Occipital lobe (tissue), 1 donor: ENCODE measurements at regions not wholly inside any gene's neighbourhood (a gene's known extent, or its start where the extent isn't known, plus 50 kb on each side); places are given as distances from the start of the nearest gene placed in this dataset.

ENCODE experiments used
- DNase-seq: peaks from one replicate; lab custom pipeline; 2025; lab: John Stamatoyannopoulos, UW

- no peak for DNase-seq
Observed at GRCh38 chr16:74100395-74101326, 196.0 kb upstream of the PSMD7 start.

DNA sequence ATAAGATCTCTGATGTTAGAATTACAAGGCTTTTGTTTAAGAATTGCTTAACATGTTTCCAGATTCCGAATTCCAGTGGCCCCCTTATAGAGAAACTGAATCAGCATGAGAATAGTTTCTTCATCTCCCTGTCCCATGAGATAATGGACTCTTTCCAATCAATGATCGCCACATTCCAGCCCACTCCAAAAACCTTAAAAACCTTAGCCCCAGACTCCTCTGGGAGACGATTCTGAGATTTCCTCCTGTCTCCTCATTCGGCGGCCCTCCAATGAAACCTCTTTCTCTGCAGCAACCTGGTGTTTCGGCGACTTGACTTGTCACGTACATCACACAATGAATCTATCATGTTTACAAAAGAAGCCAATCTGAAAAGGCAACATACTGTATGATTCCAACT is 197.1 kb upstream of the PSMD7 start:
- DNase-seq, result no peak

GRCh38 chr16:74094962-74095361 is 201.7 kb upstream of the PSMD7 start:
- no peak for DNase-seq

DNA sequence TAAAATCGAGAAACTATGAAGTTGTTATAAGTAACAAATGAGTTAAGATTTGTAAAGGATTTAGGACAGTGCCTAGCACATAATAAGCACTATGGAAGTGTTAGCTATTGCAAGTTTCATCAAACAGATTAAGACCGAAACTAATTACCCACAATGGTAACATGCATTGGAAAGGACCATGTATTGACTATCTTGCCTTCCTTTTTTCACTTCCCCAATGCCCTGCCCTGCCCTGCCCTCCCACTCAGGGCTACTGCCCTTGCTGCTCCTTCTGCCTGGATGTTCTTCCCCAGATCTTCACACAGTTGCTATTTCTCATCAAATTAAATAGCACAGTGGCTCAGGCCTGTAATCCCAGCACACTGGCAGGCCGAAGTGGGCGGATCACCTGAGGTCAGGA is 202.1 kb upstream of the PSMD7 start:
- DNase-seq, result no peak

DNA sequence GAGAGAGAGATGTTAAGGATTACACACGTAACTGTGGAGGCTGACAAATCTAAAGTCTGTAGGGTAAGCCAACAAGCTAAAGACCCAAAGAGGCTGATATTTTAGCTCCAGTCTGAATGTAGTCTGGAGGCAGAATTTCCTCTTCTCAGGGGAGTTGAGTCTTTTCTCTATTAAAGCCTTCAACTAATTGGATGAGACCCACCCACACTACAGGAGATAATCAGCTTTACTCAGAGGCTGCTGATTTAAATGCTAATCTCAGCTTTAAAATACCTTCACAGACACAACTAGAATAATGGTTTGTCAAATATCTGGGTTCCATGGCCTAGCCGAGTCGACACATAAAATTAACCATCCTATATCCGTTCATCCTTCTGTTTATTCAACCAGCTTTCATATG is 204.3 kb upstream of the PSMD7 start:
- no peak for DNase-seq

GRCh38 chr16:74090871-74091270 is 205.7 kb upstream of the PSMD7 start:
- DNase-seq, result no peak

GRCh38 chr16:74083541-74083940 is 213.1 kb upstream of the PSMD7 start:
- DNase-seq, result no peak

GRCh38 chr16:74080311-74080710 is 216.3 kb upstream of the PSMD7 start:
- DNase-seq, result no peak

- DNase-seq, result no peak
Observed at GRCh38 chr16:74079232-74079586, 217.4 kb upstream of the PSMD7 start.

DNA sequence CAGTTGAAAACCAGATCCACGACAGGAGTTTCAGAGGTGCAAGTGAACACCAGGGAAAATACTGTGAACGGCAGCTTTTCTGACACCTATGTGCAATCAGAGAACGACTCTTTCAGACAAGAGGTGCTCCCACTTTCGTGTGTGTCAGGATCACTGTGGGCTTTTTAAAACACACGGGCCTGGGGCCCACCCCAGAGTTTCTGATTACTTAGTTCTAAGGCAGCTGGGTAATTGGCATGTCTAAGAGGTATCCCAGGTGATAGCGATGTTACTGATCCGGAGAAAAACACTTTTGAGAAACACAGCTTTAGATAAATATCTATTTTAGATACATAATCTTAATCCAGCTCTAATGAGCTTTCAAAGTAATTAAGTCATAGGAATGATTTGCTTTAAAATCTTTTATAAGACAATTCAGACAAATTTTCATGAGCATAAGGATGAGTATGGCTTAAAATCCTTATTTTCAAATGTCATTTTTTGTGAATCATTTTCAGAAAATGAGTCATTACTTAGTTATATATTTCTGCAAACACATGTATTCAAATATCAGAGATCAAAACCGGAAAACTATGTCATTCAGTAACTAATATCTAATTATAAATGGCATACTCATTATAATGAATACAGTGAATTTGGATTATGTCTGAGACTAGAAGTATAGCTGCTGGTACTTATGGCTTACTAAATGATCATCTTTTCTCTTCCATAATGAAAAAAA is 217.9 kb upstream of the PSMD7 start:
- DNase-seq, result no peak

GRCh38 chr16:74076568-74076967 is 220.0 kb upstream of the PSMD7 start:
- DNase-seq, result no peak

DNA sequence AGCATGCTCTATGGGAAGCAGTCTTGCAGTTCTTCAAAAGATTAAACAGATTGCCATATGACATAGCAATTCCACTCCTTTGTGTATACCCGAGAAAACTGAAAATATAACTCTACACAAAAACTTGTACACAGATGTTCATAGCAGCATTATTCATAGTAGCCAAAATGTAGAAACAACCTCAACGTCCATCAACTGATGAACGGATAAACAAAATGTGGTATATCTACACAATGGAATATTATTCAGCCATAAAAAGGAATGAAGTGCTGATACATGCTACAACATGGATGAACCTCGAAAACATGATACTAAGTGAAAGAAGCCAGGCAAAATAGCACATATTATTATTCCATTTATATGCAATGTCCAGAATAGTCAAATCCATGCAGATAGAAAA is 221.2 kb upstream of the PSMD7 start:
- no peak for DNase-seq

GRCh38 chr16:74073456-74073855 is 223.2 kb upstream of the PSMD7 start:
- no peak for DNase-seq

- no peak for DNase-seq
Observed at GRCh38 chr16:74071996-74072535, 224.5 kb upstream of the PSMD7 start.

- DNase-seq, result no peak
Observed at GRCh38 chr16:74070237-74070636, 226.4 kb upstream of the PSMD7 start.

DNA sequence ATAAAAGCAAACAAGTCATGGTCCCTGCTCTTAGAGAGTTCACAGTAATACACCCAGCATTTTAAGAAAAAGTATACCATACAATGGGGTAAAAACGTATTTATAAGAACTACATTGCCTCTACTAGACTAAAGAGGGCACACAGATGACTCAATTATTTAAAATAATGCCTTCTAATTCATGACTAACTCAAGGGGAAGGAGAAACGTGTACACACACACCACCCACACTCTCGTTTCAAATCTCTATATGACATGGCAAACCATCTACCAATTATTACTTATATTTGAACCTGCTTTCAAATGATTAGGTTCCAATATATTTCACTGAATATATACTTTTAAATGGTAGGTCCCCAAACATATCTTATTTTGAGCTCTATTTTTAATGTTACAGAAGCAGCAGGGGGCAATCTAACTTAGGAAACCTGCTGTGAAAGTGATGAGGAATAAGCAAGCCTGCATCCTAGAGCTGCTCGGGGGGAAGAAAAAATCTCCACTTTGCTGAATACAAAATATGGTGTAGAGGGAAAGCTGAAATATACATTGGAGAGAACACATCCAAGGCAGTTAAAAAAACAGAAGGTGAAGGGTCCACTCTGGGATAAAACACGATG is 232.4 kb upstream of the PSMD7 start:
- DNase-seq, result no peak

DNA sequence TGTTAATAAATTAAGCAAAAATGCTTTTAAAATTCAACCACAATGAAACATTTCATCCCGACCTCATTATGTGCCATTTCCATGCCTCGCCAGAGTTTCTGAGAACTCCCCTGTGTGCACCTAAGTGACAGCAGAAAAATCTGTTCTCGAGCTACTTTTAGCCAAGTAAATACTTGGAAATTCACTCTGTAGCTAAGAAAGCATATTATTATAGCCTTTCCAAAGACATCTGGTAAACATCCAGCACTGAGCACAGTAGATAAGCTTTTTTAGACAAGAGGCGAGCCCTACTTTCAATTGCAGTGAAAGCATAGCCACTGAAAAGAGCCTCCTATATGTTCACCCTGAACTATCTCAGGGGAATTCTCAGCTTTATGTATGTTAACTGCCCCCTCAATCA is 242.8 kb upstream of the PSMD7 start:
- DNase-seq, result no peak

DNA sequence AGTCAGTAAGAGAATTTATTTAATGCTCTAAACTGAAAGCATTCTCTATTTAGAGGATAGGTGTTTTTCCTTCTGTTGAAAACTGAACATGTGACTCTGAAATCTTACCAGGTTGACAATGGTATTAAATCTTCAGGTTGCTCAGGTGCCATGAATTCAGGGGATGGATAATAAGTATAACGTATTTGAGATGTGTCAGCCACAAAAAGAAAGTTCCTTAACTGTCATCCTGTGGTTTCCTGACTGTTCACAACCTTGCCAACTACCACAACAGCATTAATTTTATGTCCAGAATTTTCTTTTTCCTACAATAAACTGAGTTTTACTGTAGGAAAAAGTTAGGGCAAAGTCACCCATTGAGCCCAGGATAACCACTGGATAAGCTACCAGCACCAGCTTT is 243.3 kb upstream of the PSMD7 start:
- DNase-seq, result no peak

- DNase-seq, result no peak
Observed at GRCh38 chr16:74052016-74052415, 244.6 kb upstream of the PSMD7 start.

- DNase-seq, result no peak
Observed at GRCh38 chr16:74049027-74049426, 247.6 kb upstream of the PSMD7 start.

DNA sequence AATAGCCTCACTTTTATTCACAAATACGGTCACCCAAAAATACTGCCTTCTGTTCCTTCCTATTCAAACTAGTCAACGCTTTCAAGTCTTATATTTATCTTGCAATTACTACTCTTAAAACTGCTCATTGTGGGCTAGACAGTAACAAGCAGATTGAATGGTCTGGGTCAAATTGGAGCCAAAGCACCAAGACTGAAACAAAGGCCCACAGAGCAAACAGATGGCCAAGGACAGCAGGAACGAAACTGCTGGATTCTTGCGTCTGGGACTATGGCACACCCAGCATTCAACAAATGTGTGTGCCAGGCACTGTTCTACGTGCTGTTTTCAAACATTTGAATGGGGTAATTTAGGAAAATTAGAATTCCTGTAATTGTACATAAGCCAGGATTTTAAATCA is 250.1 kb upstream of the PSMD7 start:
- no peak for DNase-seq

GRCh38 chr16:74045513-74045912 is 251.1 kb upstream of the PSMD7 start:
- DNase-seq, result no peak
